Coronary artery (tissue), 2 donors: ENCODE measurements at regions not wholly inside any gene's neighbourhood (a gene's known extent, or its start where the extent isn't known, plus 50 kb on each side); places are given as distances from the start of the nearest gene placed in this dataset.

Experiments
- DNase-seq: peaks from one replicate; pipeline ENCODE4 v3.0.0-alpha.2; 2017; ENCODE audit warnings: low spot score
- H3K27ac ChIP-seq, 2 donors: fragments of 200-600 bp; sonication (generic); one replicate each; pipeline ENCODE4 v1.5.1; 2016 to 2019
- H3K4me3 ChIP-seq: fragments of 200-600 bp; sonication (generic); 2 replicates; pipeline ENCODE4 v1.5.1; 2016; ENCODE audit warnings: mild to moderate bottlenecking, moderate library complexity
- CTCF ChIP-seq: fragments of 200-600 bp; sonication (generic); IDR thresholded peaks from one replicate; pipeline ENCODE4 v1.5.1; 2019; ENCODE audit warnings: antibody characterized with exemption

GRCh38 chr2:176467595-176467994 lies 198.4 kb downstream of the MTX2 start:
- DNase-seq = no peak
- H3K27ac ChIP-seq = no peak overlapping the region
- TF ChIP-seq CTCF = no peak
- H3K4me3 ChIP-seq = no peak overlapping the region

- TF ChIP-seq CTCF = no peak
- no peak overlapping the region for H3K27ac ChIP-seq
- no peak for DNase-seq
- no peak overlapping the region for H3K4me3 ChIP-seq
Measured at GRCh38 chr2:176468457-176469113, 199.3 kb downstream of the MTX2 start.

- H3K4me3 ChIP-seq = no peak overlapping the region
- no peak overlapping the region for H3K27ac ChIP-seq
- no peak for TF ChIP-seq CTCF
- DNase-seq = no peak
Measured at GRCh38 chr2:176470713-176471112, 201.5 kb downstream of the MTX2 start.

GRCh38 chr2:176471949-176472348 lies 202.7 kb downstream of the MTX2 start:
- H3K4me3 ChIP-seq = no peak overlapping the region
- H3K27ac ChIP-seq = no peak overlapping the region
- no peak for DNase-seq
- TF ChIP-seq CTCF = no peak

- DNase-seq = no peak
- H3K27ac ChIP-seq = no peak overlapping the region
- peak overlapping the region; percentile 7 for H3K4me3 ChIP-seq
- no peak for TF ChIP-seq CTCF
Measured at GRCh38 chr2:176473177-176473576, 203.9 kb downstream of the MTX2 start.

- no peak overlapping the region for H3K27ac ChIP-seq
- H3K4me3 ChIP-seq = no peak overlapping the region
- no peak for DNase-seq
- no peak for TF ChIP-seq CTCF
Measured at GRCh38 chr2:176473851-176474250, 204.6 kb downstream of the MTX2 start.

GRCh38 chr2:176477336-176477735 lies 208.1 kb downstream of the MTX2 start:
- no peak for DNase-seq
- TF ChIP-seq CTCF = no peak
- H3K27ac ChIP-seq = no peak overlapping the region
- H3K4me3 ChIP-seq = no peak overlapping the region
